ENCODE measurements at regions not wholly inside any gene's neighbourhood (a gene's known extent, or its start where the extent isn't known, plus 50 kb on each side); places are given as distances from the start of the nearest gene placed in this dataset.

DNA sequence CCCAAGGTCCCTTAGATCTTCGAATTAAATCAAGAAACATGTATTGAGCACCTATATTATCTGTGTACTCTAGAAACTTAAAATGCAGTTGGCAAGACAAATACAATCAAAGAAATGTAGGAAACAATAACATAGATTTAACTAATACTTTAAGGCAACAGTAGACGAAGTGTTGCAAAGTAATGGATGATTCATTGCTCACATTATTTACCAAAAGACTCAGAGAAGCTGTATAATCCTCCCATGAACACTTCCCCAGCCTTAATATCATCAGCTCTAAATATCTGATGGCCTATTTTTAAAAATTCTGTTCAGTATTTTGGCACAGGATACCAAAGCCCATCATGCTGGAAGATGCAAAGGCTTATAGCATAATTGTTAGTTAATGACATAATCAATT, 272.1 kb upstream of the TTC14 start:
- CTCF ChIA-PET (ENCODE audit: low intra/inter-chr PET ratio, low total read pairs) = no interaction called here
- intact Hi-C loops (cut with micrococcal nuclease; ENCODE audit: unreplicated experiment) = no loop called here
- in situ Hi-C loops (cut with HindIII; ENCODE audit: extremely low pct_ligation_motif_present, low pct_unique_long_range_greater_than_20kb) = no loop called here
- POLR2A ChIA-PET = no interaction called here
- Histone ChIP-seq H3K9ac (ENCODE audit: insufficient read depth, low read depth, low read length) (no peak overlapping the region), H3K27me3 (ENCODE audit: control insufficient read depth in 1 of 2, insufficient read depth in 2 of 2, low read length in 2 of 2) (no peaks in the 10 kb centered on the region), H3K4me3 (replicated peaks in 1 of 3; ENCODE audit: insufficient read depth in 1 of 3, low read depth in 2 of 3, low read length in 3 of 3) (no peak overlapping the region), H3K9me3 (ENCODE audit: low read length) (no peaks in the 10 kb centered on the region), H2AFZ (ENCODE audit: low read length) (no peak overlapping the region), H3K4me2 (ENCODE audit: low read depth, low read length) (no peak overlapping the region), H3K36me3 (replicated peaks in 1 of 2; ENCODE audit: control insufficient read depth in 1 of 2, insufficient read depth in 2 of 2, low read length in 2 of 2) (no peaks in the 10 kb centered on the region), H4K20me1 (ENCODE audit: insufficient read depth, low read length) (no peaks in the 10 kb centered on the region), H3K79me2 (ENCODE audit: insufficient read depth, low read length) (no peaks in the 10 kb centered on the region), H3K27ac (ENCODE audit: extremely low read length, insufficient read depth, low read length) (no peak overlapping the region), H3K4me1 (ENCODE audit: insufficient read depth, low read length) (no peaks in the 10 kb centered on the region)
- FAIRE-seq = no peak
- no peak for ATAC-seq
- no peak for DNase-seq (ENCODE audit: low spot score)
- TF ChIP-seq ZNF773 (CRISPR knock-in tag; IDR thresholded peaks at IDR 0.05; ENCODE audit: borderline replicate concordance) (no peak), ZNF609 (CRISPR knock-in tag; IDR thresholded peaks at IDR 0.05; ENCODE audit: borderline replicate concordance) (no peak), ZBTB4 (CRISPR knock-in tag; IDR thresholded peaks at IDR 0.05; ENCODE audit: borderline replicate concordance) (no peak), FOXA3 (CRISPR knock-in tag; IDR thresholded peaks at IDR 0.05) (no peak), ZBTB20 (CRISPR knock-in tag; IDR thresholded peaks at IDR 0.05; ENCODE audit: borderline replicate concordance, low read depth) (no peak)
- TF ChIP-seq, protein P1, sequence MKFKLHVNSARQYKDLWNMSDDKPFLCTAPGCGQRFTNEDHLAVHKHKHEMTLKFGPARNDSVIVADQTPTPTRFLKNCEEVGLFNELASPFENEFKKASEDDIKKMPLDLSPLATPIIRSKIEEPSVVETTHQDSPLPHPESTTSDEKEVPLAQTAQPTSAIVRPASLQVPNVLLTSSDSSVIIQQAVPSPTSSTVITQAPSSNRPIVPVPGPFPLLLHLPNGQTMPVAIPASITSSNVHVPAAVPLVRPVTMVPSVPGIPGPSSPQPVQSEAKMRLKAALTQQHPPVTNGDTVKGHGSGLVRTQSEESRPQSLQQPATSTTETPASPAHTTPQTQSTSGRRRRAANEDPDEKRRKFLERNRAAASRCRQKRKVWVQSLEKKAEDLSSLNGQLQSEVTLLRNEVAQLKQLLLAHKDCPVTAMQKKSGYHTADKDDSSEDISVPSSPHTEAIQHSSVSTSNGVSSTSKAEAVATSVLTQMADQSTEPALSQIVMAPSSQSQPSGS (CRISPR knock-in tag; IDR thresholded peaks at IDR 0.05) = no peak
- WGBS (ENCODE audit: low lambda C conversion rate) = 2% methylated on average over 2 of the region's 2 CpGs
- BruUV-seq (replicated peaks) = no TSS peak
